ENCODE measurements at regions not wholly inside any gene's neighbourhood (a gene's known extent, or its start where the extent isn't known, plus 50 kb on each side); places are given as distances from the start of the nearest gene placed in this dataset.

DNA sequence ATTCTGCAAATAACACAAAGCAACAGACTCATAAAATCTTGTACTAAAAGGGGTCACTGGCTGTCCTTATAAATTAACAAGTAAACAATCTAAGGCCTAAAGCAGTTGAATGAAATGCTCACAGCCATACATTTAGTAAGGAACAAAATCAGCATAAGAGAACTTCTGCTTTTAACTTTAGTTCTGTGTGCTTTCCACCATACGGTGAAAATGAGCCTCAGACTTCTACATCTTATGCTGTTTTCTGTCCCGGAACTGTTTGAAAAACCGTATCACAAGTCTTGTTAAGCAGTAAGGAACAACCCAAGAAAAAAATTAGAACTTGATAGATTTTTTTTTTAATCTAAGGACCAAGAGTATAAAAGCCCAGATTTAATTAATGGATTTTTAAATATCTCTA is 549.1 kb upstream of the MIR17HG start:
- H3K27ac Mint-ChIP-seq (ENCODE audit: unreplicated experiment): no peak overlapping the region
- no peak overlapping the region for H3K4me3 Mint-ChIP-seq
- DNase-seq (ENCODE audit: low read depth, low spot score): no peak
- no peaks in the 10 kb centered on the region for H3K9me3 Mint-ChIP-seq
- TF ChIP-seq, protein P1, sequence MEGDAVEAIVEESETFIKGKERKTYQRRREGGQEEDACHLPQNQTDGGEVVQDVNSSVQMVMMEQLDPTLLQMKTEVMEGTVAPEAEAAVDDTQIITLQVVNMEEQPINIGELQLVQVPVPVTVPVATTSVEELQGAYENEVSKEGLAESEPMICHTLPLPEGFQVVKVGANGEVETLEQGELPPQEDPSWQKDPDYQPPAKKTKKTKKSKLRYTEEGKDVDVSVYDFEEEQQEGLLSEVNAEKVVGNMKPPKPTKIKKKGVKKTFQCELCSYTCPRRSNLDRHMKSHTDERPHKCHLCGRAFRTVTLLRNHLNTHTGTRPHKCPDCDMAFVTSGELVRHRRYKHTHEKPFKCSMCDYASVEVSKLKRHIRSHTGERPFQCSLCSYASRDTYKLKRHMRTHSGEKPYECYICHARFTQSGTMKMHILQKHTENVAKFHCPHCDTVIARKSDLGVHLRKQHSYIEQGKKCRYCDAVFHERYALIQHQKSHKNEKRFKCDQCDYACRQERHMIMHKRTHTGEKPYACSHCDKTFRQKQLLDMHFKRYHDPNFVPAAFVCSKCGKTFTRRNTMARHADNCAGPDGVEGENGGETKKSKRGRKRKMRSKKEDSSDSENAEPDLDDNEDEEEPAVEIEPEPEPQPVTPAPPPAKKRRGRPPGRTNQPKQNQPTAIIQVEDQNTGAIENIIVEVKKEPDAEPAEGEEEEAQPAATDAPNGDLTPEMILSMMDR (conservative IDR thresholded peaks at IDR 0.05): no peak
- H3K36me3 Mint-ChIP-seq (ENCODE audit: low read depth): no peaks in the 10 kb centered on the region
- no peaks in the 10 kb centered on the region for H3K27me3 Mint-ChIP-seq (ENCODE audit: low read depth)
- no peaks in the 10 kb centered on the region for H3K4me1 Mint-ChIP-seq

DNA sequence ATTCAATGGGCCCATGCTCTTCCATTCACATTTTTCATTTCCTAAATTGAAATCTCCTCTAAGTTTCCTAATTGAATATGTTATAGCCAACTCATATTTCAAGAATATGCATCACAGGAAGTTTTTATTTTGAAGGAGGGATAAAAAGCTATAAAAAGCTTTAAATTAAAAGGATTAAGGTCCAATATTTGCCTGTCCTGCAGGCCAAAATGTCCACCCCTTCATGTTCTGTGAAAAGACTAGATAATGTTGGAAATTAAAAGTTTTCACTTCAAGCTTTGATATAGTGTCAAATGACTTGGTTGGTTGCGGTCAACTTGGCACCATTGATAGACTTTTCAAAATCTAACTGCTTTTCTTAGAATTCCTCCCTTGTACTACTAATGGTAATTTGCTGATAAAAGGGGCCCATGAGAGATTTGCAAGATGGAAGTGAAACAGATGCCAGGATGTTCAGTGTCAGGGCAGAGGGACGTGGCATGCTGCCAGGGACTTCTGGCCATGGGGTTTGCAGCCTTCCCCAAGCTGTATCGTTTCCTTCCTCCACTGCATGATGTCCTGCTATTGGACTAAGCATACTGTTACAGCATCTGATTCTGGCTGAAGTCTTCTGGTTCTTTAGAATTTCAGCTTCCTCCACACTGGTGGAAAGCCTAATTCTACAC is 547.3 kb upstream of the MIR17HG start:
- no peaks in the 10 kb centered on the region for H3K36me3 Mint-ChIP-seq (ENCODE audit: low read depth)
- H3K4me3 Mint-ChIP-seq: no peak overlapping the region
- TF ChIP-seq, protein P1 (conservative IDR thresholded peaks at IDR 0.05): no peak
- no peak overlapping the region for H3K27ac Mint-ChIP-seq (ENCODE audit: unreplicated experiment)
- no peaks in the 10 kb centered on the region for H3K27me3 Mint-ChIP-seq (ENCODE audit: low read depth)
- DNase-seq (ENCODE audit: low read depth, low spot score): no peak
- no peaks in the 10 kb centered on the region for H3K4me1 Mint-ChIP-seq
- no peaks in the 10 kb centered on the region for H3K9me3 Mint-ChIP-seq

DNA sequence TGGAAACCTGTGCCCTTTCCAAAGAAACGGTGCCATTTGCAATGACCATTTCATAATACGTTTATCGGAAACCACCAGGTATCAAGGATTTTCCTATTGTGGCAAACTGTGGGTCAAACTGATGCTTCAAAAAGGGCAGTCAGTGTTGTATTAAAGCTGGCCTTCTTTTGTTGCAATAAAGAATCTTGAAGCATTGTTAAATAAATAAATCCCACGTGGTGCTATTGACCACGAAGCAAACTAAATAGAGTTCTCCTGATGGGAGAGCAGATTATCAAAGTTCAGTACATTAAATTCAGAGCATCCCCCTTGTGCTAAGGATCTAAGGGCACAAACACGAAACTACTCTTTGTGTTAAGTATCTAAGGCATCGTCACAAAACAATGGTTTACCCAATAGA is 545.9 kb upstream of the MIR17HG start:
- Mint-ChIP-seq H3K27me3 (ENCODE audit: low read depth) (no peaks in the 10 kb centered on the region), H3K27ac (ENCODE audit: unreplicated experiment) (no peak overlapping the region), H3K4me1 (no peaks in the 10 kb centered on the region), H3K36me3 (ENCODE audit: low read depth) (no peaks in the 10 kb centered on the region), H3K9me3 (no peaks in the 10 kb centered on the region), H3K4me3 (no peak overlapping the region)
- TF ChIP-seq, protein P1 (conservative IDR thresholded peaks at IDR 0.05): no peak
- DNase-seq (ENCODE audit: low read depth, low spot score): no peak

DNA sequence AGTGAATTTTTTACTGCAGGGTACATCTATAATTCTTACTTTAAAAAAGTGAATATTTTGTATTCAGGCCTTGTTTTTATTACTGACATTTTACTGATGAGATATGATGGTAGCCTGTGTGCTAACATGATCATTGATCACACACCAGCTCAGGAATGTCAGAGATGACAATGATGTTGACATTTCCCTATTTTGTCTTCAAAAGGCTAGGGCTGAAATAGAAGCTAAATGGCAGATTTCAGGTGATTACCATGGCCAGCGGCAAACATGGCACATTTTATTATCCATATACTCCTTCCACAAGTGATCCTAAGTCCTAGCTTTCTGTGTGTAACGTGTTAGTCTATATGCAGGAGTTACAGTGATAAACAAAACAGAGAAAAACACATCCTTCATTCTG is 544.3 kb upstream of the MIR17HG start:
- H3K4me3 Mint-ChIP-seq: no peak overlapping the region
- TF ChIP-seq, protein P1 (conservative IDR thresholded peaks at IDR 0.05): no peak
- H3K27ac Mint-ChIP-seq (ENCODE audit: unreplicated experiment): no peak overlapping the region
- no peaks in the 10 kb centered on the region for H3K36me3 Mint-ChIP-seq (ENCODE audit: low read depth)
- H3K27me3 Mint-ChIP-seq (ENCODE audit: low read depth): no peaks in the 10 kb centered on the region
- H3K9me3 Mint-ChIP-seq: peaks cover 2% of the 10 kb centered on the region
- no peak for DNase-seq (ENCODE audit: low read depth, low spot score)
- H3K4me1 Mint-ChIP-seq: no peaks in the 10 kb centered on the region

DNA sequence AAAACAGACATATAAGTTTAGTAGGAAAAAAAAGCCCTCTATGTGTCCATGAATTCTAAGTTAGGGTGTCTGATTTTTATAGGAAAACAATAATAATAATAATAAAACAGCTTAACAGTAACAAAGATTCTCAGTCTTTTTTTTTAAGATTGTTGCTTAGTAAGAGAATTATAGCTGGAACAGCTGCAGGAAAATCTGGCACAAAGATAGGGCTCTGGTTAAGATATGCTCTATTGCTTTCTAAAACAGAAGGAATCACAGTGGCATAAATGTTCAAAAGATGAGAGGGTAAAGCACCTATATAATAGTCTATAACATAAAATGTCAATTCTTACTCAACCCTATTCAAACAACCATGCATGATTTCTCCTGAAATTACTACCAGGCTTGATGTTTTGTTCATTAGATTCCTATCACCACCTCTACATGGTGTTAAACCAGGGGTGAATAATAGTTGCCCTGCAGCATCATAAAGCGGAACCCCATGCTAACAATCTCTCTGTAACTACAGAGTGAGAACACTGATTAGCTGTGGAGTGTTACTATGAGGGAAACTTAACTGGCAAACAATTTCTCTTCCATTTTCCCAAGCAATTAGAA is 541.4 kb upstream of the MIR17HG start:
- Mint-ChIP-seq H3K9me3 (peaks cover 2% of the 10 kb centered on the region), H3K27me3 (ENCODE audit: low read depth) (no peaks in the 10 kb centered on the region), H3K27ac (ENCODE audit: unreplicated experiment) (no peak overlapping the region), H3K4me1 (no peaks in the 10 kb centered on the region), H3K36me3 (ENCODE audit: low read depth) (no peaks in the 10 kb centered on the region), H3K4me3 (no peak overlapping the region)
- no peak for DNase-seq (ENCODE audit: low read depth, low spot score)
- TF ChIP-seq, protein P1 (conservative IDR thresholded peaks at IDR 0.05): no peak
